Peyer's patch (tissue), 4 donors: ENCODE measurements at regions not wholly inside any gene's neighbourhood (a gene's known extent, or its start where the extent isn't known, plus 50 kb on each side); places are given as distances from the start of the nearest gene placed in this dataset.

ENCODE experiments used
- POLR2A ChIP-seq, 2 donors: fragments of 450-650 bp; IDR thresholded peaks; one replicate each; pipeline ENCODE4 v1.5.1; 2017; ENCODE audit warnings: antibody characterized with exemption in 2 of 2, mild to moderate bottlenecking in 2 of 2, moderate library complexity in 2 of 2
- TF ChIP-seq, protein P1 (sequence below), 6 experiments: fragments of 450-650 bp in 4 of 6; fragments of 200-600 bp in 2 of 6; sonication (generic) in 1 of 6; IDR thresholded peaks; one replicate each; pipeline ENCODE4 v1.5.1; 2017 to 2019; ENCODE audit warnings: antibody characterized with exemption in 6 of 6, mild to moderate bottlenecking in 3 of 6, moderate library complexity in 1 of 6

DNA sequence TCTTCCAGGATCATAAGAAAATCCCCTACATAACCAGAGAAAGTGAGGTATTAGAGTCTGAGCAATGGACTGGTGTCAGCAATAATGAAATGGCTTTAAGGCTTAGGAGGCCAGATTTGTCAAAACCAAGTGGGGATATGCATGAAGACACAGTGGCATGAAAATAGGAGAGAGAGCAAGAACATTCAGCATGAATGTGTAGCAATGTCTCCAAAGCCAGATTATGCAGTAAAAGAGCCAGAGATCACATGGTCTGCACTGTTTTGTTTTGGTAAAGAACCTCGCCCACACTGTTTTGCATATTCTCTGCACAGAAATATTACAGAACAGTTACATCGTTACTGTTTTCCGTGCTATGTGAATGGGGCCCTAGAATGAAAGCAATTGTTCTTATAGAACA, 589.4 kb downstream of the PLPP3 start:
- TF ChIP-seq, protein P1, sequence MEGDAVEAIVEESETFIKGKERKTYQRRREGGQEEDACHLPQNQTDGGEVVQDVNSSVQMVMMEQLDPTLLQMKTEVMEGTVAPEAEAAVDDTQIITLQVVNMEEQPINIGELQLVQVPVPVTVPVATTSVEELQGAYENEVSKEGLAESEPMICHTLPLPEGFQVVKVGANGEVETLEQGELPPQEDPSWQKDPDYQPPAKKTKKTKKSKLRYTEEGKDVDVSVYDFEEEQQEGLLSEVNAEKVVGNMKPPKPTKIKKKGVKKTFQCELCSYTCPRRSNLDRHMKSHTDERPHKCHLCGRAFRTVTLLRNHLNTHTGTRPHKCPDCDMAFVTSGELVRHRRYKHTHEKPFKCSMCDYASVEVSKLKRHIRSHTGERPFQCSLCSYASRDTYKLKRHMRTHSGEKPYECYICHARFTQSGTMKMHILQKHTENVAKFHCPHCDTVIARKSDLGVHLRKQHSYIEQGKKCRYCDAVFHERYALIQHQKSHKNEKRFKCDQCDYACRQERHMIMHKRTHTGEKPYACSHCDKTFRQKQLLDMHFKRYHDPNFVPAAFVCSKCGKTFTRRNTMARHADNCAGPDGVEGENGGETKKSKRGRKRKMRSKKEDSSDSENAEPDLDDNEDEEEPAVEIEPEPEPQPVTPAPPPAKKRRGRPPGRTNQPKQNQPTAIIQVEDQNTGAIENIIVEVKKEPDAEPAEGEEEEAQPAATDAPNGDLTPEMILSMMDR (IDR thresholded peaks at IDR 0.05), result no peak
- TF ChIP-seq POLR2A (IDR thresholded peaks at IDR 0.05), result no peak
